OCI-LY1 (cell line): ENCODE measurements at regions not wholly inside any gene's neighbourhood (a gene's known extent, or its start where the extent isn't known, plus 50 kb on each side); places are given as distances from the start of the nearest gene placed in this dataset.

Experiments
- EZH2 ChIP-seq: fragments of 200-600 bp; sonication (generic), shearing (Covaris generic); IDR thresholded peaks from 2 replicates; pipeline ENCODE4 v1.8.0; 2017; ENCODE audit warnings: borderline replicate concordance, mixed run types, mild to moderate bottlenecking, antibody characterized with exemption, low read length, moderate library complexity, mixed read lengths
- TF ChIP-seq, protein P1 (sequence below): fragments of 200-600 bp; sonication (generic), shearing (Covaris generic); IDR thresholded peaks from 2 replicates; pipeline ENCODE4 v1.5.1; 2017; ENCODE audit warnings: mild to moderate bottlenecking, antibody characterized with exemption, low read length, moderate library complexity, mixed read lengths

DNA sequence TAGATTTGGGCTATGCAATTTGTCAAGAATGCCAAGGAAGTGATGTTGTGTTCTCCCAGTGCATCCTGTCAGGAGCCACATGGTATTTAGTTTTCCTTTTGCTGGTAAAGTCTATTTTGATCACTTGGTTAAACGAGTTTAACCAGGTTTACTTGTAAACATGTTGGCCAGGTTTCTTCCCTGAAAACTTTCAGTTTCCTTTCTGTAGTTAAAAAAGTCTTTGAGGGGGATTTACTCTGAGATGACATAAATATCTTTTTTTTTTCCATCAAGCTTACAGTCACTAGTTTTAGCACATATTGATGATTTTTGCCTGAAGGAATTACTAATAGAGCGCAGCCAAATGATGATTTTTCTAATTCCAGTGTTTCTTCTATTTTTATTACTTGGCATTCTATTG lies 320.5 kb downstream of the PHF14 start:
- TF ChIP-seq, protein P1, sequence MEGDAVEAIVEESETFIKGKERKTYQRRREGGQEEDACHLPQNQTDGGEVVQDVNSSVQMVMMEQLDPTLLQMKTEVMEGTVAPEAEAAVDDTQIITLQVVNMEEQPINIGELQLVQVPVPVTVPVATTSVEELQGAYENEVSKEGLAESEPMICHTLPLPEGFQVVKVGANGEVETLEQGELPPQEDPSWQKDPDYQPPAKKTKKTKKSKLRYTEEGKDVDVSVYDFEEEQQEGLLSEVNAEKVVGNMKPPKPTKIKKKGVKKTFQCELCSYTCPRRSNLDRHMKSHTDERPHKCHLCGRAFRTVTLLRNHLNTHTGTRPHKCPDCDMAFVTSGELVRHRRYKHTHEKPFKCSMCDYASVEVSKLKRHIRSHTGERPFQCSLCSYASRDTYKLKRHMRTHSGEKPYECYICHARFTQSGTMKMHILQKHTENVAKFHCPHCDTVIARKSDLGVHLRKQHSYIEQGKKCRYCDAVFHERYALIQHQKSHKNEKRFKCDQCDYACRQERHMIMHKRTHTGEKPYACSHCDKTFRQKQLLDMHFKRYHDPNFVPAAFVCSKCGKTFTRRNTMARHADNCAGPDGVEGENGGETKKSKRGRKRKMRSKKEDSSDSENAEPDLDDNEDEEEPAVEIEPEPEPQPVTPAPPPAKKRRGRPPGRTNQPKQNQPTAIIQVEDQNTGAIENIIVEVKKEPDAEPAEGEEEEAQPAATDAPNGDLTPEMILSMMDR, result no peak
- TF ChIP-seq EZH2, result no peak
